HCT116 (cell line): ENCODE measurements at regions not wholly inside any gene's neighbourhood (a gene's known extent, or its start where the extent isn't known, plus 50 kb on each side); places are given as distances from the start of the nearest gene placed in this dataset.
"Not testable (repeated sequence)": the region's sequence is repeated elsewhere in the genome, so short reads cannot be mapped to it uniquely, and the experiment has no call there.

Source experiments
- ATAC-seq: fragments of 200-7000 bp; cut with Tn5 transposase; 2 replicates; pipeline ENCODE4 v1.9.1; 2020; ENCODE audit warnings: mild to moderate bottlenecking, moderate library complexity
- BruUV-seq: library from RNA; stranded (reverse); fragments of 400-500 nt; replicated peaks from 2 replicates; lab custom pipeline; 2021; lab: Mats Ljungman, UMichigan
- CTCF ChIA-PET: fragments of 300-600 bp; sonication (Branson Sonifier 250); formaldehyde crosslinking; loops from one replicate; lab custom pipeline; 2021; ENCODE audit warnings: antibody characterized with exemption; lab: Charles Lee
- POLR2A ChIA-PET: fragments of 300-600, 350-600 bp; sonication (Branson Sonifier 250); formaldehyde crosslinking; loops from one replicate; lab custom pipeline; 2021; ENCODE audit warnings: antibody characterized with exemption; lab: Charles Lee
- RAD21 ChIA-PET, 2 experiments: fragments of 300-600 bp; sonication (Branson Sonifier 250); formaldehyde crosslinking; loops; one replicate each; lab custom pipeline; 2023; ENCODE audit warnings: low total read pairs in 2 of 2; ENCODE audit not compliant: uncharacterized antibody in 2 of 2, unreplicated experiment in 2 of 2, low non-redundant PET in 1 of 2; lab: Charles Lee
- DNase-seq: peaks from one replicate; pipeline ENCODE4 v3.0.0-alpha.2; 2010; ENCODE audit warnings: low read depth, low spot score
- H2AFZ ChIP-seq: fragments of 200-600 bp; shearing (Covaris generic), sonication (generic); 2 replicates; pipeline ENCODE4 v1.6.1; 2017; ENCODE audit warnings: low read depth, mixed run types, mixed read lengths, antibody characterized with exemption, low read length; ENCODE audit not compliant: poor library complexity, severe bottlenecking
- H3K27ac ChIP-seq: 2 replicates; pipeline ENCODE4 v1.5.1; 2012; ENCODE audit warnings: low read depth, low read length
- H3K27me3 ChIP-seq: fragments of 200-600 bp; sonication (generic); 2 replicates; pipeline ENCODE4 v1.6.1; 2016; ENCODE audit warnings: mixed run types, low read length, mixed read lengths; ENCODE audit not compliant: insufficient read depth
- H3K36me3 ChIP-seq, 2 experiments: fragments of 200-500 bp in 1 of 2; fragments of 200-600 bp in 1 of 2; sonication (Bioruptor generic) in 1 of 2; sonication (generic) in 1 of 2; 2 replicates each; pipeline versions ENCODE4 v1.5.1 to v1.6.1; 2014 to 2016; ENCODE audit warnings: low read length in 2 of 2, inconsistent platforms in 1 of 2, mixed read lengths in 1 of 2, mixed run types in 1 of 2; ENCODE audit not compliant: insufficient read depth in 2 of 2, control insufficient read depth in 1 of 2
- H3K4me1 ChIP-seq, 2 experiments: fragments of 200-600 bp in 1 of 2; sonication (generic) in 1 of 2; 2 replicates each; pipeline versions ENCODE4 v1.5.1 to v1.6.1; 2012 to 2017; ENCODE audit warnings: low read length in 2 of 2, inconsistent platforms in 1 of 2, mild to moderate bottlenecking in 1 of 2, mixed read lengths in 1 of 2, mixed run types in 1 of 2, moderate library complexity in 1 of 2; ENCODE audit not compliant: insufficient read depth in 2 of 2, control insufficient read depth in 1 of 2
- H3K4me2 ChIP-seq: fragments of 200-600 bp; sonication (generic); 2 replicates; pipeline ENCODE4 v1.6.1; 2017; ENCODE audit warnings: mixed run types, low read length, mixed read lengths
- H3K4me3 ChIP-seq, 2 experiments: fragments of 200-600 bp in 1 of 2; sonication (generic) in 1 of 2; replicated peaks in 1 of 2; 2 replicates each; pipeline ENCODE4 v1.5.1; 2011 to 2016; ENCODE audit warnings: low read length in 2 of 2, control low read depth in 1 of 2, low read depth in 1 of 2, mild to moderate bottlenecking in 1 of 2, mixed read lengths in 1 of 2, mixed run types in 1 of 2
- H3K79me2 ChIP-seq: fragments of 200-600 bp; sonication (generic); 2 replicates; pipeline ENCODE4 v1.6.1; 2017; ENCODE audit warnings: mild to moderate bottlenecking, mixed run types, low read length, moderate library complexity, mixed read lengths; ENCODE audit not compliant: insufficient read depth
- H3K9ac ChIP-seq: fragments of 200-600 bp; sonication (generic); 2 replicates; pipeline ENCODE4 v1.6.1; 2016; ENCODE audit warnings: low read length, mixed read lengths
- H3K9me2 ChIP-seq: fragments of 200-600 bp; sonication (generic), shearing (Covaris generic); 2 replicates; pipeline ENCODE4 v1.6.1; 2017; ENCODE audit warnings: mixed run types, mild to moderate bottlenecking, moderate library complexity; ENCODE audit not compliant: insufficient read depth
- H3K9me3 ChIP-seq, 2 experiments: fragments of 200-500 bp in 1 of 2; fragments of 200-600 bp in 1 of 2; sonication (Bioruptor generic) in 1 of 2; sonication (generic) in 1 of 2; 2 replicates each; pipeline ENCODE4 v1.6.1; 2014 to 2017; ENCODE audit warnings: low read length in 2 of 2, mixed read lengths in 2 of 2, inconsistent platforms in 1 of 2, low read depth in 1 of 2, mild to moderate bottlenecking in 1 of 2, mixed run types in 1 of 2, moderate library complexity in 1 of 2; ENCODE audit not compliant: control insufficient read depth in 1 of 2, insufficient read depth in 1 of 2
- H4K20me1 ChIP-seq: fragments of 200-600 bp; sonication (generic), shearing (Covaris generic); 2 replicates; pipeline ENCODE4 v1.6.1; 2017; ENCODE audit warnings: mixed run types, mild to moderate bottlenecking, moderate library complexity; ENCODE audit not compliant: insufficient read depth
- CBX3 ChIP-seq: IDR thresholded peaks from 2 replicates; pipeline ENCODE4 v1.6.1; 2012; ENCODE audit warnings: low read depth
- CEBPB ChIP-seq: IDR thresholded peaks from 2 replicates; pipeline ENCODE4 v1.6.1; 2012; ENCODE audit warnings: low read depth
- FOSL1 ChIP-seq: IDR thresholded peaks from 2 replicates; pipeline ENCODE4 v1.6.1; 2012; ENCODE audit warnings: low read depth
- REST ChIP-seq: IDR thresholded peaks from 2 replicates; pipeline ENCODE4 v1.6.1; 2012; ENCODE audit warnings: low read depth
- SP1 ChIP-seq: IDR thresholded peaks from 2 replicates; pipeline ENCODE4 v1.6.1; 2012; ENCODE audit warnings: low read depth
- SRF ChIP-seq: IDR thresholded peaks from 2 replicates; pipeline ENCODE4 v1.6.1; 2012; ENCODE audit warnings: low read depth
- ZNF274 ChIP-seq: fragments of 200-500 bp; sonication (Bioruptor generic); IDR thresholded peaks from 2 replicates; pipeline ENCODE4 v1.6.1; 2014; ENCODE audit warnings: mild to moderate bottlenecking, low read depth, low read length, inconsistent platforms
- intact Hi-C: fragments of 100-400 bp; cut with micrococcal nuclease; formaldehyde crosslinking; loops from 2 replicates; pipeline ENCODE4 v1.10.0; 2022

DNA sequence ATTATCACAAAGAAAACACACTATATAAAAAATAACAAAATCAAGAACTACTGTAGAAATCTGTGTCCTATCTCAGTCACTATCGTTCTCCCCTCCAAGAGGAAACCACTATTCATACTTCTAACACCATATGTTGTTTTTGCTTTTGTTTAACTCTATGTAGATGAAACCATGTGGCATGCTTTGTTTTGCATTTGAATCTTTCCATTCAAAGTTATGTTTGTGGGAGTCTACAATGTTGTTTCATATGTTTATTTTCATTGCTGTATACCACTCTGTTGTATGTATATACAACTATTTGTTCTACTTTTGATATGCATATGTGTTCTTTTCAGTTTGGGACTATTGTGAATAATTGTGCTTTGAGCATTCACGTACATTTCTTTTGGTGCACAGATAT is 116.1 kb downstream of the PABPC4L start:
- no TSS peak for BruUV-seq
- H2AFZ ChIP-seq = no peak overlapping the region
- DNase-seq = no peak
- intact Hi-C loops = no loop called here
- no peaks in the 10 kb centered on the region for H3K9me3 ChIP-seq
- ChIA-PET CTCF (no interaction called here), RAD21 (no interaction called here), POLR2A (no interaction called here)
- H3K4me3 ChIP-seq = no peak overlapping the region
- H4K20me1 ChIP-seq = no peaks in the 10 kb centered on the region
- TF ChIP-seq ZNF274 (no peak), FOSL1 (no peak), CEBPB (no peak), SP1 (no peak), SRF (no peak), CBX3 (no peak), REST (no peak)
- no peak for ATAC-seq
- H3K9ac ChIP-seq = no peak overlapping the region
- H3K4me1 ChIP-seq = no peaks in the 10 kb centered on the region
- H3K27me3 ChIP-seq = no peaks in the 10 kb centered on the region
- no peaks in the 10 kb centered on the region for H3K79me2 ChIP-seq
- no peaks in the 10 kb centered on the region for H3K36me3 ChIP-seq
- H3K9me2 ChIP-seq = no peaks in the 10 kb centered on the region
- H3K27ac ChIP-seq = no peak overlapping the region
- no peak overlapping the region for H3K4me2 ChIP-seq

- H4K20me1 ChIP-seq, H3K27me3 ChIP-seq, POLR2A ChIA-PET, H3K4me1 ChIP-seq, H3K79me2 ChIP-seq, RAD21 ChIA-PET, H3K4me2 ChIP-seq, H3K36me3 ChIP-seq, H3K27ac ChIP-seq, H3K9me2 ChIP-seq, CTCF ChIA-PET, H3K9ac ChIP-seq, DNase-seq, intact Hi-C loops, BruUV-seq, H3K4me3 ChIP-seq, H3K9me3 ChIP-seq, H2AFZ ChIP-seq, ATAC-seq: not testable (repeated sequence)
These were observed 122.5 kb downstream of the PABPC4L start for GRCh38 chr4:134079085-134079484.
